ENCODE measurements at regions not wholly inside any gene's neighbourhood (a gene's known extent, or its start where the extent isn't known, plus 50 kb on each side); places are given as distances from the start of the nearest gene placed in this dataset.

DNA sequence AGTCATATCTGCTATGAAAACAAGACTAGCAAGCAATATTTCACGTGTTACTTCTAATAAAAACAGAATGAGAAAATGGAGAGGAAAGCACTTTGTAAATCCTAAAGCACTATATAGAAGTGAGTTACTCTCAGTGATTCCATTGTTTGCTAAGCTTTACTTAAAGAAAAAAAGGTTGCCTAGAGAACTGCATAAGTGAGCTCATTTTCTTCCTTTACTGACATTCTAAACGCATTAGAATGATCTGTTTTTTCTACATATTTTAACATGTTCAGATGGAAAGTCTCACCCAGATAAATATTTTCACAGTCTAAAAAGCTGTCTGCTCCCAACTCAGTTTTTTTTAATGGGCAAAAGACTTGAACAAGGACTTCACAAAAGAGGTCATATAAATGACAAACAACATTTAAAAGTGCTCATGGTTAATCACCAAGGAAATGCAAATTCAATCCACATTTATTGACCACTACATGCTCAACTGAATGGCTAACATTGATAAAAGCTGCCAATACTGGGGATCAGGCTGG lies 52.9 kb upstream of the AKAP12 start:
- TF ChIP-seq POLR2A (IDR thresholded peaks at IDR 0.05; ENCODE audit: extremely low read depth, insufficient read length) (no peak), MYC (IDR thresholded peaks at IDR 0.05; ENCODE audit: low read depth, low read length) (no peak)
- TF ChIP-seq, protein P1, sequence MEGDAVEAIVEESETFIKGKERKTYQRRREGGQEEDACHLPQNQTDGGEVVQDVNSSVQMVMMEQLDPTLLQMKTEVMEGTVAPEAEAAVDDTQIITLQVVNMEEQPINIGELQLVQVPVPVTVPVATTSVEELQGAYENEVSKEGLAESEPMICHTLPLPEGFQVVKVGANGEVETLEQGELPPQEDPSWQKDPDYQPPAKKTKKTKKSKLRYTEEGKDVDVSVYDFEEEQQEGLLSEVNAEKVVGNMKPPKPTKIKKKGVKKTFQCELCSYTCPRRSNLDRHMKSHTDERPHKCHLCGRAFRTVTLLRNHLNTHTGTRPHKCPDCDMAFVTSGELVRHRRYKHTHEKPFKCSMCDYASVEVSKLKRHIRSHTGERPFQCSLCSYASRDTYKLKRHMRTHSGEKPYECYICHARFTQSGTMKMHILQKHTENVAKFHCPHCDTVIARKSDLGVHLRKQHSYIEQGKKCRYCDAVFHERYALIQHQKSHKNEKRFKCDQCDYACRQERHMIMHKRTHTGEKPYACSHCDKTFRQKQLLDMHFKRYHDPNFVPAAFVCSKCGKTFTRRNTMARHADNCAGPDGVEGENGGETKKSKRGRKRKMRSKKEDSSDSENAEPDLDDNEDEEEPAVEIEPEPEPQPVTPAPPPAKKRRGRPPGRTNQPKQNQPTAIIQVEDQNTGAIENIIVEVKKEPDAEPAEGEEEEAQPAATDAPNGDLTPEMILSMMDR (IDR thresholded peaks at IDR 0.05; ENCODE audit: low read depth, low read length) = no peak
